ENCODE measurements at regions not wholly inside any gene's neighbourhood (a gene's known extent, or its start where the extent isn't known, plus 50 kb on each side); places are given as distances from the start of the nearest gene placed in this dataset.

DNA sequence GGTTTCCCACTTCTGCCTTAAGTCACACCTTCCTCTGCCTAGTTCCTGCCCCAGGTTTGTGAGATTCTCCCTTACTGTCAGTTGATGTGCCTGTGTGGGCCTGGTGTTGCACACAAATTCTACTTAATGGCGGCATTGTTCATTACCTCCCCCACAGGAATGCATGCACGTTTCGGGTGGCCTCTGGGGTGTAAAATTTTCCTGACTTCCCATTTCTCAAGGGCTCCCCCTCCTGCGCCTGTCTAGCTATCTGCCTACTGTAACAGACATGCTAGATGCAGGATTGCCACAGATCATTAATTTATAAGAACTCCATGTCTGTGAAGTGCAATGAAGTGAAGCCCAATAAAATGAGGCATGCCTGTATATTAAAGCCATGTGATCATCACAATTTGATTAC lies 1466.3 kb downstream of the PCDH9 start:
- intact Hi-C loops (cut with DNase I, micrococcal nuclease), result no loop called here
- TF ChIP-seq, protein P1, sequence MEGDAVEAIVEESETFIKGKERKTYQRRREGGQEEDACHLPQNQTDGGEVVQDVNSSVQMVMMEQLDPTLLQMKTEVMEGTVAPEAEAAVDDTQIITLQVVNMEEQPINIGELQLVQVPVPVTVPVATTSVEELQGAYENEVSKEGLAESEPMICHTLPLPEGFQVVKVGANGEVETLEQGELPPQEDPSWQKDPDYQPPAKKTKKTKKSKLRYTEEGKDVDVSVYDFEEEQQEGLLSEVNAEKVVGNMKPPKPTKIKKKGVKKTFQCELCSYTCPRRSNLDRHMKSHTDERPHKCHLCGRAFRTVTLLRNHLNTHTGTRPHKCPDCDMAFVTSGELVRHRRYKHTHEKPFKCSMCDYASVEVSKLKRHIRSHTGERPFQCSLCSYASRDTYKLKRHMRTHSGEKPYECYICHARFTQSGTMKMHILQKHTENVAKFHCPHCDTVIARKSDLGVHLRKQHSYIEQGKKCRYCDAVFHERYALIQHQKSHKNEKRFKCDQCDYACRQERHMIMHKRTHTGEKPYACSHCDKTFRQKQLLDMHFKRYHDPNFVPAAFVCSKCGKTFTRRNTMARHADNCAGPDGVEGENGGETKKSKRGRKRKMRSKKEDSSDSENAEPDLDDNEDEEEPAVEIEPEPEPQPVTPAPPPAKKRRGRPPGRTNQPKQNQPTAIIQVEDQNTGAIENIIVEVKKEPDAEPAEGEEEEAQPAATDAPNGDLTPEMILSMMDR (IDR thresholded peaks at IDR 0.05), result no peak
- no peak for ATAC-seq
- no peak for DNase-seq
- Histone ChIP-seq H3K4me3 (no peak overlapping the region), H3K9me3 (peaks cover 7% of the 10 kb centered on the region), H3K4me1 (ENCODE audit: low read depth) (no peaks in the 10 kb centered on the region), H3K36me3 (ENCODE audit: low read depth) (no peaks in the 10 kb centered on the region)

DNA sequence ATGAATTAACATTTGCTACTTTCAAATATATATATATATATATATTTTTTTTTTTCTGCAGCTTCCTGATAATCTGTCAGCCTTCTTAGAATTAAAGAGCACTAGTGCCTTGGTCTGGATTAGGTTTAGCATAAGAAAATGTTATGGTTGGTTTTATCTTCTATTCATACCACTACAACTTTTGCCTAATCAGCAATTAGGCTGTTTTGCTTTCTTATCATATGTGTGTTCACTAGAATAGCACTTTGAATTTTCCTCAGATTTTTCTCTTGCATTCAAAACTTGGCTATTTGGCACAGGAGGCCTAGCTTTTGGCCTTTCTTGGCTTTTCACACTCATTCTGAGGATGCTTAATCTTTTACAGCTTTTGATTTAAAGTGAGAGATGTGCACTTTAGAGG lies 1468.1 kb downstream of the PCDH9 start:
- ATAC-seq, result no peak
- peaks cover 25% of the 10 kb centered on the region for H3K9me3 ChIP-seq
- H3K4me3 ChIP-seq, result no peak overlapping the region
- H3K4me1 ChIP-seq (ENCODE audit: low read depth), result no peaks in the 10 kb centered on the region
- intact Hi-C loops (cut with DNase I, micrococcal nuclease), result no loop called here
- DNase-seq, result no peak
- TF ChIP-seq, protein P1 (IDR thresholded peaks at IDR 0.05), result no peak
- H3K36me3 ChIP-seq (ENCODE audit: low read depth), result no peaks in the 10 kb centered on the region

DNA sequence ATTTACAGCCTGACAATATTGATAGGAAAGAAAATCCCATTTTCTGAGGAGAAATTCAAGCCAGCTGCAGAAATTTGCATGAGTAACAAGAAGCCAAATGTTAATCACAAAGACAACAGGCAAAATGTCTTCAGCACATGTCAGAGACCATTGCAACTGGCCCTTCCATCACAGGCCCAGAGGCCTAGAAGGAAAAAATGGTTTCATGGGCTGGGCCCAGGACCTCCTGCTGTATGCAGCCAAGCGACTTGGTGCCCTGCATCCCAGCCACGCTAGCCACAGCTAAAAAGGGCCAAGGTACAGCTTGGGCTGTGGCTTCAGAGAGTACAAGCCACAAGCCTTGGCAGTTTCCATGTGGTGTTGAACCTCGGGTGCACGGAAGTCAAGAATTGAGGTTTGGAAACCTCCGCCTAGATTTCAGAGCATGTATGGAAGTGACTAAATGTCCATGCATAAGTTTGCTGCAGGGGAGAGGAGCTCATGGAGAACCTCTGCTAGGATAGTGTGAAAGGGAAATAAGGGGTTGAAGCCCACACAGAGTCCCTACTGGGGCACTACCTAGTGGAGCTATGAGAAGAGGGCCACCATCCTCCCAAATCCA lies 1474.0 kb downstream of the PCDH9 start:
- no peaks in the 10 kb centered on the region for H3K36me3 ChIP-seq (ENCODE audit: low read depth)
- H3K9me3 ChIP-seq, result peaks cover 36% of the 10 kb centered on the region
- intact Hi-C loops (cut with DNase I, micrococcal nuclease), result no loop called here
- no peaks in the 10 kb centered on the region for H3K4me1 ChIP-seq (ENCODE audit: low read depth)
- no peak for ATAC-seq
- no peak for DNase-seq
- no peak overlapping the region for H3K4me3 ChIP-seq
- TF ChIP-seq, protein P1 (IDR thresholded peaks at IDR 0.05), result no peak

- Histone ChIP-seq H3K4me3 (no peak overlapping the region), H3K4me1 (ENCODE audit: low read depth) (no peaks in the 10 kb centered on the region), H3K36me3 (ENCODE audit: low read depth) (no peaks in the 10 kb centered on the region), H3K9me3 (peaks cover 16% of the 10 kb centered on the region)
- intact Hi-C loops (cut with DNase I, micrococcal nuclease), result no loop called here
- no peak for ATAC-seq
- TF ChIP-seq, protein P1 (IDR thresholded peaks at IDR 0.05), result no peak
- DNase-seq, result no peak
These were observed 1481.9 kb downstream of the PCDH9 start for GRCh38 chr13:65748227-65748626.

GRCh38 chr13:65746406-65746921 lies 1483.7 kb downstream of the PCDH9 start:
- ATAC-seq (no peak), DNase-seq (no peak)
- Histone ChIP-seq H3K4me1 (ENCODE audit: low read depth) (no peaks in the 10 kb centered on the region), H3K9me3 (peaks cover 19% of the 10 kb centered on the region), H3K36me3 (ENCODE audit: low read depth) (no peaks in the 10 kb centered on the region), H3K4me3 (no peak overlapping the region)
- TF ChIP-seq, protein P1 (IDR thresholded peaks at IDR 0.05), result no peak
- intact Hi-C loops (cut with DNase I, micrococcal nuclease), result no loop called here

DNA sequence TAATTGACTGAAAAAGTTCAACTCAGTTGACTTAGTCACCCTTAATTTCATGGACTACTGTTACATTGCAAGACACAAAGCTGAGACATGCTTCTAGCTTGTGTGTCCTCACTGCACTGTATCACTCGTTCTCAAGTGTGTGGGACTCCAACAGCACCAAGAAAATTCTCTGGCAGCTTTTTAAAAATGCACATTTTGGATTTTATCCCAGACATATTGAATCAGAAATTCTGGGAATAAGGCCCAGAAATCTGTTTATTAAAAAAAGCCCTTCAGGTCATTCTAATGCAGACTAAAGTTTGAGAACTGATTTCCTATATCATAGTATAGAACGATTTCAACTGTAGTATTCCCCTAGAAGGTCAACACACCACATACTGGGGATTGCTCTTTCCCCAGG lies 1485.3 kb downstream of the PCDH9 start:
- H3K9me3 ChIP-seq, result peaks cover 24% of the 10 kb centered on the region
- no peak for DNase-seq

More for the DNA sequence above, 1485.3 kb downstream of the PCDH9 start:
- TF ChIP-seq, protein P1 (IDR thresholded peaks at IDR 0.05), result no peak
- intact Hi-C loops (cut with DNase I, micrococcal nuclease), result no loop called here
- Histone ChIP-seq H3K36me3 (ENCODE audit: low read depth) (no peaks in the 10 kb centered on the region), H3K4me1 (ENCODE audit: low read depth) (no peaks in the 10 kb centered on the region), H3K4me3 (no peak overlapping the region)
- ATAC-seq, result no peak

Measured in mucosa of descending colon (tissue), 3 donors.